ENCODE measurements at regions not wholly inside any gene's neighbourhood (a gene's known extent, or its start where the extent isn't known, plus 50 kb on each side); places are given as distances from the start of the nearest gene placed in this dataset.

DNA sequence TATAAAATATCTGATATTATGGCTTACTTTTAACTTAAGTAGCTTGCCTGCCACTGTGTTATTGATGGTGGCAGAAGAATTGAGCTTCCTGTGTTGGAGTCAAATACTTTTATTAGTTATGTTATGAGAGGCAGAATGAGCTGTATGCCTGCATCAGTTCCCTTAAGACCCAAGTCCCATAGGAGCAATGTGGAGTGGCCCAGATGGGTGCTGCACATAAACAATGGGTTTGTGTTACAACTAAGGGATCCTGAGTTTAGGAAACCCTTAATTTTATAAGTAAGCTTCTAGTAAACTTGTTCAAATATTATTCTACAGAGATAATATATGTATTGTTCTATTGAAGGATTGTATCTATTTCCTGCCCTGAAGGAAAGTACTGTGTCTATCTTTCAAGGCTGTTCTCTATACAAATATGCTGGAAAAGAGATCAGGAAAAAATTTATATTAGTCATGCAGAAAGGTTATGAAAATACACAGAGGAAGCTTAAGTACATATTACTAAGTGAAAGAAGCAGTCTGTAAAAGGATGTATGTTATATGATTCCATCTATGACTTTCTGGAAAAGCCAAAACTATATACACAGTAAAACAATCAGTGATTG, 2018.0 kb upstream of the PCDH20 start:
- TF ChIP-seq POLR2A (IDR thresholded peaks at IDR 0.05; ENCODE audit: borderline replicate concordance, extremely low read depth, insufficient read depth, insufficient read length) (no peak), RAD21 (IDR thresholded peaks at IDR 0.05; ENCODE audit: low read depth) (no peak), TCF7L2 (IDR thresholded peaks at IDR 0.05; ENCODE audit: borderline replicate concordance, extremely low read depth, insufficient read depth, insufficient read length) (no peak), SIN3A (IDR thresholded peaks at IDR 0.05; ENCODE audit: low read depth) (no peak), SP1 (IDR thresholded peaks at IDR 0.05; ENCODE audit: low read depth) (no peak), POLR2AphosphoS5 (IDR thresholded peaks at IDR 0.05; ENCODE audit: low read depth, low read length) (no peak), CEBPB (IDR thresholded peaks at IDR 0.05; ENCODE audit: low read depth) (no peak), EZH2phosphoT487 (IDR thresholded peaks at IDR 0.05; ENCODE audit: borderline replicate concordance) (no peak), FOSL1 (IDR thresholded peaks at IDR 0.05; ENCODE audit: low read depth) (no peak)
- TF ChIP-seq, protein P1, sequence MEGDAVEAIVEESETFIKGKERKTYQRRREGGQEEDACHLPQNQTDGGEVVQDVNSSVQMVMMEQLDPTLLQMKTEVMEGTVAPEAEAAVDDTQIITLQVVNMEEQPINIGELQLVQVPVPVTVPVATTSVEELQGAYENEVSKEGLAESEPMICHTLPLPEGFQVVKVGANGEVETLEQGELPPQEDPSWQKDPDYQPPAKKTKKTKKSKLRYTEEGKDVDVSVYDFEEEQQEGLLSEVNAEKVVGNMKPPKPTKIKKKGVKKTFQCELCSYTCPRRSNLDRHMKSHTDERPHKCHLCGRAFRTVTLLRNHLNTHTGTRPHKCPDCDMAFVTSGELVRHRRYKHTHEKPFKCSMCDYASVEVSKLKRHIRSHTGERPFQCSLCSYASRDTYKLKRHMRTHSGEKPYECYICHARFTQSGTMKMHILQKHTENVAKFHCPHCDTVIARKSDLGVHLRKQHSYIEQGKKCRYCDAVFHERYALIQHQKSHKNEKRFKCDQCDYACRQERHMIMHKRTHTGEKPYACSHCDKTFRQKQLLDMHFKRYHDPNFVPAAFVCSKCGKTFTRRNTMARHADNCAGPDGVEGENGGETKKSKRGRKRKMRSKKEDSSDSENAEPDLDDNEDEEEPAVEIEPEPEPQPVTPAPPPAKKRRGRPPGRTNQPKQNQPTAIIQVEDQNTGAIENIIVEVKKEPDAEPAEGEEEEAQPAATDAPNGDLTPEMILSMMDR (IDR thresholded peaks at IDR 0.05 in 2 of 3, conservative IDR thresholded peaks at IDR 0.05 in 1 of 3; ENCODE audit: borderline replicate concordance in 1 of 3, insufficient read depth in 1 of 3, low read depth in 2 of 3, low read length in 2 of 3) = no peak
- TF ChIP-seq, protein P2, sequence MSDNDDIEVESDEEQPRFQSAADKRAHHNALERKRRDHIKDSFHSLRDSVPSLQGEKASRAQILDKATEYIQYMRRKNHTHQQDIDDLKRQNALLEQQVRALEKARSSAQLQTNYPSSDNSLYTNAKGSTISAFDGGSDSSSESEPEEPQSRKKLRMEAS (IDR thresholded peaks at IDR 0.05) = no peak
- TF ChIP-seq, protein P3, sequence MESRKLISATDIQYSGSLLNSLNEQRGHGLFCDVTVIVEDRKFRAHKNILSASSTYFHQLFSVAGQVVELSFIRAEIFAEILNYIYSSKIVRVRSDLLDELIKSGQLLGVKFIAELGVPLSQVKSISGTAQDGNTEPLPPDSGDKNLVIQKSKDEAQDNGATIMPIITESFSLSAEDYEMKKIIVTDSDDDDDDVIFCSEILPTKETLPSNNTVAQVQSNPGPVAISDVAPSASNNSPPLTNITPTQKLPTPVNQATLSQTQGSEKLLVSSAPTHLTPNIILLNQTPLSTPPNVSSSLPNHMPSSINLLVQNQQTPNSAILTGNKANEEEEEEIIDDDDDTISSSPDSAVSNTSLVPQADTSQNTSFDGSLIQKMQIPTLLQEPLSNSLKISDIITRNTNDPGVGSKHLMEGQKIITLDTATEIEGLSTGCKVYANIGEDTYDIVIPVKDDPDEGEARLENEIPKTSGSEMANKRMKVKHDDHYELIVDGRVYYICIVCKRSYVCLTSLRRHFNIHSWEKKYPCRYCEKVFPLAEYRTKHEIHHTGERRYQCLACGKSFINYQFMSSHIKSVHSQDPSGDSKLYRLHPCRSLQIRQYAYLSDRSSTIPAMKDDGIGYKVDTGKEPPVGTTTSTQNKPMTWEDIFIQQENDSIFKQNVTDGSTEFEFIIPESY (IDR thresholded peaks at IDR 0.05; ENCODE audit: extremely low read depth, insufficient replicate concordance, low read length) = no peak
- TF ChIP-seq, protein P4, sequence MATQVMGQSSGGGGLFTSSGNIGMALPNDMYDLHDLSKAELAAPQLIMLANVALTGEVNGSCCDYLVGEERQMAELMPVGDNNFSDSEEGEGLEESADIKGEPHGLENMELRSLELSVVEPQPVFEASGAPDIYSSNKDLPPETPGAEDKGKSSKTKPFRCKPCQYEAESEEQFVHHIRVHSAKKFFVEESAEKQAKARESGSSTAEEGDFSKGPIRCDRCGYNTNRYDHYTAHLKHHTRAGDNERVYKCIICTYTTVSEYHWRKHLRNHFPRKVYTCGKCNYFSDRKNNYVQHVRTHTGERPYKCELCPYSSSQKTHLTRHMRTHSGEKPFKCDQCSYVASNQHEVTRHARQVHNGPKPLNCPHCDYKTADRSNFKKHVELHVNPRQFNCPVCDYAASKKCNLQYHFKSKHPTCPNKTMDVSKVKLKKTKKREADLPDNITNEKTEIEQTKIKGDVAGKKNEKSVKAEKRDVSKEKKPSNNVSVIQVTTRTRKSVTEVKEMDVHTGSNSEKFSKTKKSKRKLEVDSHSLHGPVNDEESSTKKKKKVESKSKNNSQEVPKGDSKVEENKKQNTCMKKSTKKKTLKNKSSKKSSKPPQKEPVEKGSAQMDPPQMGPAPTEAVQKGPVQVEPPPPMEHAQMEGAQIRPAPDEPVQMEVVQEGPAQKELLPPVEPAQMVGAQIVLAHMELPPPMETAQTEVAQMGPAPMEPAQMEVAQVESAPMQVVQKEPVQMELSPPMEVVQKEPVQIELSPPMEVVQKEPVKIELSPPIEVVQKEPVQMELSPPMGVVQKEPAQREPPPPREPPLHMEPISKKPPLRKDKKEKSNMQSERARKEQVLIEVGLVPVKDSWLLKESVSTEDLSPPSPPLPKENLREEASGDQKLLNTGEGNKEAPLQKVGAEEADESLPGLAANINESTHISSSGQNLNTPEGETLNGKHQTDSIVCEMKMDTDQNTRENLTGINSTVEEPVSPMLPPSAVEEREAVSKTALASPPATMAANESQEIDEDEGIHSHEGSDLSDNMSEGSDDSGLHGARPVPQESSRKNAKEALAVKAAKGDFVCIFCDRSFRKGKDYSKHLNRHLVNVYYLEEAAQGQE (IDR thresholded peaks at IDR 0.05; ENCODE audit: low read depth) = no peak

Data from HCT116 (cell line).